ENCODE measurements at regions not wholly inside any gene's neighbourhood (a gene's known extent, or its start where the extent isn't known, plus 50 kb on each side); places are given as distances from the start of the nearest gene placed in this dataset.
"Not testable (repeated sequence)": the region's sequence is repeated elsewhere in the genome, so short reads cannot be mapped to it uniquely, and the experiment has no call there.

DNA sequence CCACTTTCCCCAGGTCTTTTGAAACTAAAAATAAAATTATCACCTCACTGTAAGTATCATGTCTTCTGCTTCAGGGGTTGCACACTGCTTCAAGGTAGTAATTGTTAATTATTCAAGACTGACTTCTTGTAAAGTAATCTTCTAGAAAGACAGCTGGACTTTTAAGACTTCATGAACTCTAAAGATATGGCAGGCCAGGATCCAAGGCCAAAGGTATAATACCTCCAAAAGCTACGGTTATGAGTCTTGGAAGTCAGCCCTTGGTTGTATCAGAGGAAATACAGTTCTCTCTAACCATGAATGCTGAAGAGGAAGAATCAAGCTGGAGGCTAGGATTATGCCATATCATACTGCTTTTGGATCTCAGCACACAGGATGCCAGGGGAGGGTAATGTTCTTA lies 1346.8 kb upstream of the GJE1 start:
- DNase-seq (ENCODE audit: low spot score): no peak
- in situ Hi-C loops (cut with MboI; ENCODE audit: low pct_unique_long_range_greater_than_20kb, low sequenced_read_pairs, unreplicated experiment): no loop called here
- TF ChIP-seq, protein P1, sequence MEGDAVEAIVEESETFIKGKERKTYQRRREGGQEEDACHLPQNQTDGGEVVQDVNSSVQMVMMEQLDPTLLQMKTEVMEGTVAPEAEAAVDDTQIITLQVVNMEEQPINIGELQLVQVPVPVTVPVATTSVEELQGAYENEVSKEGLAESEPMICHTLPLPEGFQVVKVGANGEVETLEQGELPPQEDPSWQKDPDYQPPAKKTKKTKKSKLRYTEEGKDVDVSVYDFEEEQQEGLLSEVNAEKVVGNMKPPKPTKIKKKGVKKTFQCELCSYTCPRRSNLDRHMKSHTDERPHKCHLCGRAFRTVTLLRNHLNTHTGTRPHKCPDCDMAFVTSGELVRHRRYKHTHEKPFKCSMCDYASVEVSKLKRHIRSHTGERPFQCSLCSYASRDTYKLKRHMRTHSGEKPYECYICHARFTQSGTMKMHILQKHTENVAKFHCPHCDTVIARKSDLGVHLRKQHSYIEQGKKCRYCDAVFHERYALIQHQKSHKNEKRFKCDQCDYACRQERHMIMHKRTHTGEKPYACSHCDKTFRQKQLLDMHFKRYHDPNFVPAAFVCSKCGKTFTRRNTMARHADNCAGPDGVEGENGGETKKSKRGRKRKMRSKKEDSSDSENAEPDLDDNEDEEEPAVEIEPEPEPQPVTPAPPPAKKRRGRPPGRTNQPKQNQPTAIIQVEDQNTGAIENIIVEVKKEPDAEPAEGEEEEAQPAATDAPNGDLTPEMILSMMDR (IDR thresholded peaks at IDR 0.05; ENCODE audit: extremely low read depth, insufficient read depth, missing control alignments): no peak

DNA sequence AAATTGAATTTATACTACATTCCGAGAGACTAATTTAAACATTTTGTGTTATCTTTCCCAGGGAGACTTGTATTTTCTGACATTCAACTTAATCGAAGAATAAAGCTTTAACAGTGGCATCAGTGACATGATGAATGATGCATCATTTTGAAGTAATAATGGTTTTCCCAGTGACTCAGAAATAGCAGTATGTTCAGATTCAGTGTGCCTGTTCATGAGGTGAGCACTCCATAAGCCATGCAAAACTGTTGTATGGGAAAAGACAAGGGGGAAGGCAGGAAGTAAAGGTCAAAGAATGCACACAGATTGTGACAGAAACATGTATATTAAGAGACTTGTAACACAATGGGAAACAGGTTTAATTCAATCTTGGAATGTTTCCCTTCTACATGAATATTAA lies 1348.2 kb upstream of the GJE1 start:
- TF ChIP-seq, protein P1 (IDR thresholded peaks at IDR 0.05; ENCODE audit: extremely low read depth, insufficient read depth, missing control alignments): no peak
- no peak for DNase-seq (ENCODE audit: low spot score)
- in situ Hi-C loops (cut with MboI; ENCODE audit: low pct_unique_long_range_greater_than_20kb, low sequenced_read_pairs, unreplicated experiment): no loop called here

DNA sequence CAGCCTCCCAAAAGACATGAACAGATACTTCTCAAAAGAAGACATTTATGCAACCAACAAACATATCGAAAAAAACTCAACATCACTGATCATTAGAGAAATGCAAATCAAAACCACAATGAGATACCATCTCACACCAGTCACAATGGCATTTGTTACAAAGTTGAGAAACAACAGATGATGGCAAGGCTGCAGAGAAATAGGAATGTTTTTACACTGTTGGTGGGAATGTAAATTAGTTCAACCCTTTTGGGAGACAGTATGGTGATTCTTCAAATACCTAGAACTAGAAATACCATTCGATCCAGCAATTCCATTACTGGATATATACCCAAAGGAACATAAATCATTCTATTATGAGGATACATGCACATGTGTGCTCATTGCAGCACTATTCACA lies 1349.2 kb upstream of the GJE1 start:
- DNase-seq (ENCODE audit: low spot score); in situ Hi-C loops (cut with MboI; ENCODE audit: low pct_unique_long_range_greater_than_20kb, low sequenced_read_pairs, unreplicated experiment): not testable (repeated sequence)

DNA sequence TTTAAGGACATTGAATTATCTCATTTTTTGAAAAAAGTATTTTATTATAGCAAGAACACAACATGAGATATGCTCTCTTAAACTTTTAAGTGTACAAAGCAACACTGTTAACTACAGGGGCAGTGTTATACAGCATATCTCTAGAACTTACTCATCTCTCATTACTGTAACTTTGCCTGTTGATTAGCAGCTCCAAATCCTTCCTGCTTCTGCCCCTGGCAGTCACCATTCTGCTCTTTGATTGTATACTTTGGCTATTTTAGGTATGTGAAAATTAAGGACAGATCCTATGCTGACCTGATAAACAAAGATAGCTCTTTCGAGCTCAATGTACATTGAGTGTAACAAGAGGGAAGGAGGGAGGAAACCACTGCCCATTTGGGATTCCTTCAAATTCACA lies 1349.8 kb upstream of the GJE1 start:
- TF ChIP-seq, protein P1 (IDR thresholded peaks at IDR 0.05; ENCODE audit: extremely low read depth, insufficient read depth, missing control alignments): no peak
- DNase-seq (ENCODE audit: low spot score): no peak
- in situ Hi-C loops (cut with MboI; ENCODE audit: low pct_unique_long_range_greater_than_20kb, low sequenced_read_pairs, unreplicated experiment): no loop called here

DNA sequence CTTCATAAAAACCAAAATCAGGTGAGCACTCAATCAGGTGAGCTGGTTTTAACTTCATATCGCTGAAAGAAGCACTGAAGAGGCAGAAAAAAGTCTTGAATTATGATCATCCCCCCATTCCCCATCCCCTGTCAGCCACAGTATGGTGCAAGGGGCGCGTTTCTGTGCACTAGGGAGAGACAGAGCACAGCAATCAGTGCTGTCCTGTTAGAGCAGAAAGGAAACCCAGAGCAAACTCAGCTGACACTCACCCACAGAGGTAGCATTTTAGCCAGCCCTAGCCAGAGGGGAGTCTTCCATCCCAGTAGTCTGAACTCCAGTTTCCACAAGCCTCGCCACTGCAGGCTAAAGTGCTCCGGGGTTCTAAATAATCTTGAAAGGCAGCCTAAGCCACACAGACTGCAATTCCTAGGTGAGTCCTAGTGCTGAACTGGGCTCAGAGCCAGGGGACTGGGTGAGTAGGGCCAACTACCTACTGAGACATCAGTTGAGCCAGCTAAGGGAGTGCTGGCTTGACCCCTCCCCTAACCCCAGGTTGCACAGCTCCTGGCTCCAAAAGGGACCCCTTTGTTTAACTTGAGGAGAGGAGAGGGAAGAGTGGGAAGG lies 1352.6 kb upstream of the GJE1 start:
- DNase-seq (ENCODE audit: low spot score): no peak
- TF ChIP-seq, protein P1 (IDR thresholded peaks at IDR 0.05; ENCODE audit: extremely low read depth, insufficient read depth, missing control alignments): no peak
- in situ Hi-C loops (cut with MboI; ENCODE audit: low pct_unique_long_range_greater_than_20kb, low sequenced_read_pairs, unreplicated experiment): no loop called here

DNA sequence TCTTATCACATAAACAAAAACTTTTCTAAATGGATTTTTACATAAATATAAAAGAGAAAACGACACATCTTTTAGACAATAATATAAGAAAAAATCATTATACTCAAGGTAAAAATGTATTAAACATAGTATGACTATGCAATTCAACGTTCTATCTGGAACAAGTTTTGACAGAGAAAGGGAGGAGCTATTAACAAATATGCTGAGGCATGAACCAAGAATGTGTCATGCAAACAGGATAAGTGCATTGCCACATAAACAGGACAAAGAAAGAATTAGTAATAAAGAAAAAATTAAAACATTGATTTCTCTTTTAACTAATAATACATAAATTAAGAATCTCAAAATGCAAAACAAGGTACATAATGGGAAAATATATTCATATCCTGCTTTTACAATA lies 1353.4 kb upstream of the GJE1 start:
- in situ Hi-C loops (cut with MboI; ENCODE audit: low pct_unique_long_range_greater_than_20kb, low sequenced_read_pairs, unreplicated experiment): no loop called here
- no peak for DNase-seq (ENCODE audit: low spot score)
- TF ChIP-seq, protein P1 (IDR thresholded peaks at IDR 0.05; ENCODE audit: extremely low read depth, insufficient read depth, missing control alignments): no peak

DNA sequence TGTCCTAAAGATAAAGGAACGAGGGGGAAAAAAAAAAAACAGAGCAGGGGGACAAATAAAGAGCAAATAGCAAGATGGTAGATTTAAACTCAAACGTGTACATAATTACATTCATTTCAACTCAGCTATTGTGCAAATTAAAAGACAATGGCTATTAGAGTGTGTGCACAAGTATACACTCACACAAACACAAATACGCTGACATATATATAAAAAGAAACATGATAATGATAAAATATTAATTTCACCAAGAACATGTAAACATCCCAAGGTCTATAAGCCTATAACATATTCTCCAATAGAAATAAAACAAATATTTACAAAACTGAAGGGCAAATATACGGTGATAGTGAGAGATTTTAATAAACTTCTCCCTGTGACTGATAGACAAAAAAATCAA lies 1354.9 kb upstream of the GJE1 start:
- no peak for DNase-seq (ENCODE audit: low spot score)
- in situ Hi-C loops (cut with MboI; ENCODE audit: low pct_unique_long_range_greater_than_20kb, low sequenced_read_pairs, unreplicated experiment): no loop called here
- TF ChIP-seq, protein P1 (IDR thresholded peaks at IDR 0.05; ENCODE audit: extremely low read depth, insufficient read depth, missing control alignments): no peak
